Mucosa of rectum (tissue), 2 donors: ENCODE measurements at regions not wholly inside any gene's neighbourhood (a gene's known extent, or its start where the extent isn't known, plus 50 kb on each side); places are given as distances from the start of the nearest gene placed in this dataset.

Source experiments
- H3K27ac ChIP-seq, 2 donors: one replicate each; pipeline ENCODE4 v1.7.0; 2013; ENCODE audit warnings: inconsistent platforms in 2 of 2, low read depth in 2 of 2, low read length in 2 of 2
- H3K27me3 ChIP-seq, 2 donors: one replicate each; pipeline ENCODE4 v1.7.0; 2013; ENCODE audit warnings: low read length in 2 of 2; ENCODE audit not compliant: control insufficient read depth in 2 of 2, insufficient read depth in 2 of 2
- H3K36me3 ChIP-seq, 2 donors: one replicate each; pipeline ENCODE4 v1.7.0; 2013; ENCODE audit warnings: low read length in 2 of 2; ENCODE audit not compliant: control insufficient read depth in 2 of 2, insufficient read depth in 2 of 2
- H3K4me1 ChIP-seq, 2 donors: one replicate each; pipeline ENCODE4 v1.7.0; 2013; ENCODE audit warnings: low read length in 2 of 2, mild to moderate bottlenecking in 1 of 2; ENCODE audit not compliant: control insufficient read depth in 2 of 2, insufficient read depth in 2 of 2
- H3K4me3 ChIP-seq, 2 donors: one replicate each; pipeline ENCODE4 v1.7.0; 2013; ENCODE audit warnings: low read length in 2 of 2
- H3K9ac ChIP-seq, 2 donors: one replicate each; pipeline ENCODE4 v1.7.0; 2013; ENCODE audit warnings: low read length in 2 of 2, low read depth in 1 of 2, mild to moderate bottlenecking in 1 of 2
- H3K9me3 ChIP-seq, 2 donors: one replicate each; pipeline ENCODE4 v1.7.0; 2013; ENCODE audit warnings: low read length in 2 of 2; ENCODE audit not compliant: control insufficient read depth in 2 of 2
- donor health status: healthy.
- donor health status: Normal muscosa, but diverticular disease.

GRCh38 chr21:28086861-28087581 is 905.7 kb downstream of the LTN1 start:
- no peaks in the 10 kb centered on the region for H3K36me3 ChIP-seq
- H3K27ac ChIP-seq: no peak overlapping the region
- no peaks in the 10 kb centered on the region for H3K4me1 ChIP-seq
- H3K27me3 ChIP-seq: no peaks in the 10 kb centered on the region
- no peaks in the 10 kb centered on the region for H3K9me3 ChIP-seq
- no peak overlapping the region for H3K9ac ChIP-seq
- no peak overlapping the region for H3K4me3 ChIP-seq

GRCh38 chr21:28084951-28085350 is 907.7 kb downstream of the LTN1 start:
- H3K27ac ChIP-seq: no peak overlapping the region
- no peak overlapping the region for H3K9ac ChIP-seq
- H3K36me3 ChIP-seq: no peaks in the 10 kb centered on the region
- no peaks in the 10 kb centered on the region for H3K4me1 ChIP-seq
- no peaks in the 10 kb centered on the region for H3K27me3 ChIP-seq
- H3K9me3 ChIP-seq: no peaks in the 10 kb centered on the region
- no peak overlapping the region for H3K4me3 ChIP-seq

DNA sequence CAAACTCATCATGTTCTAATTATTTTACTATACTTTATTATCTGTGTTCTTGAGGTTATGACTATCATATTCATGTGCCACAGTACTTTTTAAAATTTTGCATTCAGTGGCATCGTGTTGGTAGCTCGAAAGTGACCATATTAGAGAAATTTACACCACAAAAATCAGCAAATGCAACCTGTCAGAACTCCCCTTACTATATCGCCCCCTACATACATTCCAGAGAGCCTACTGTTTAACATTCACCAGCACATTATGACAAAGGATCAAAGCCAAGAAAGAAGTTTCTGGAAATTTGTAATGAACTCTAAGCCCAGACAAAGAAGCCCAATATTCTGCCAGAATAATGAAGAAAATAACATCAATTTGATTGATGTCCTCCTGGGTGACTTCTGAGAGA is 909.3 kb downstream of the LTN1 start:
- Histone ChIP-seq H3K4me1 (no peaks in the 10 kb centered on the region), H3K4me3 (no peak overlapping the region), H3K9me3 (no peaks in the 10 kb centered on the region), H3K9ac (no peak overlapping the region), H3K36me3 (no peaks in the 10 kb centered on the region), H3K27me3 (no peaks in the 10 kb centered on the region), H3K27ac (no peak overlapping the region)

- Histone ChIP-seq H3K27ac (no peak overlapping the region), H3K4me3 (no peak overlapping the region)
These were observed 914.6 kb downstream of the LTN1 start for GRCh38 chr21:28078126-28078525.

DNA sequence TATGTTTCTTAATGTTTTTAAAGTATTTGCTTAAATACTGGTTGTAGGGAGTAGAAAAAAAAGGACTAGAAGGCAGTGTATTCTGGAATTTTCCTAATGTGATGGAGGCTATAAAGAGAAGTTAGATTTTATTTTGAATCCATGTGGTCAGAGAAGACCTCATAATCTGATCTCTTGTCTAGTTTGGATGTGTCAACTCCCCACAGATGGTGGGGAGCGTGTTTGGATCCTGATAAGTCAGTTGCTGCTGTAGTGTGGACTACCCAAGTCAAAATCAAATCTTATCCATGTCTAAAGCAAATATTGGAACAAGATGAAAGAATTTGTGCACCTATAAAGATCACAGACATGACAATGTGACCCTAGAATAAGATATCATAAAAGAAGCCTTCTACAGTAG is 918.0 kb downstream of the LTN1 start:
- no peaks in the 10 kb centered on the region for H3K36me3 ChIP-seq
- no peaks in the 10 kb centered on the region for H3K9me3 ChIP-seq
- H3K27ac ChIP-seq: no peak overlapping the region
- no peak overlapping the region for H3K4me3 ChIP-seq
- no peaks in the 10 kb centered on the region for H3K27me3 ChIP-seq
- no peak overlapping the region for H3K9ac ChIP-seq
- H3K4me1 ChIP-seq: no peaks in the 10 kb centered on the region

More at GRCh38 chr21:28078126-28078525, 914.6 kb downstream of the LTN1 start:
- H3K27me3 ChIP-seq: no peaks in the 10 kb centered on the region
- no peaks in the 10 kb centered on the region for H3K9me3 ChIP-seq
- H3K36me3 ChIP-seq: no peaks in the 10 kb centered on the region
- no peak overlapping the region for H3K9ac ChIP-seq
- no peaks in the 10 kb centered on the region for H3K4me1 ChIP-seq

GRCh38 chr21:28072601-28073000 is 920.1 kb downstream of the LTN1 start:
- Histone ChIP-seq H3K27me3 (no peaks in the 10 kb centered on the region), H3K4me3 (no peak overlapping the region), H3K9ac (no peak overlapping the region), H3K9me3 (no peaks in the 10 kb centered on the region), H3K27ac (no peak overlapping the region), H3K36me3 (no peaks in the 10 kb centered on the region), H3K4me1 (no peaks in the 10 kb centered on the region)

DNA sequence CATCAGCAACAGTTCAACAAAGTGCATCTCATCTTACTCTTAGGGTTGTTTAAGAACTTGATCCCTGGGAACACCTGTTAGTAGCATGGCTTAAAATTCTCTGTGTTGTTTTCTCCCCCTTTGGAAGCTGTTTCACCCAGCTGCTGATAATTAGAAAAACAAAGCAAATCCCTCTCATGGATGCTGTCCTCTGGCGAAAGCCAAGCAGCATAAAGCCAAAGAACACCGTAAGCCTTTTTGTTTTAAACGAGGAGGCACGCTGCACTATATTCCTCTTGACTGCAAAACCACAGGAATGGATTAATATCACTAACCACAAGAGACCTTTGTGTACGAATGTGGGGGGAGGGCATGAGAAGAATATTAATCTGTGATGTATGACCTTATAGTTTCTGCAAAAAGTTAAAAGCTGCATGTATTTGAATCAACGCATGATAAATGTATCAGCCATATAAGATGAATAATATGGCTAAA is 923.2 kb downstream of the LTN1 start:
- H3K36me3 ChIP-seq: no peaks in the 10 kb centered on the region
- no peak overlapping the region for H3K27ac ChIP-seq
- H3K4me1 ChIP-seq: no peaks in the 10 kb centered on the region
- no peaks in the 10 kb centered on the region for H3K9me3 ChIP-seq
- H3K27me3 ChIP-seq: no peaks in the 10 kb centered on the region
- no peak overlapping the region for H3K9ac ChIP-seq
- H3K4me3 ChIP-seq: no peak overlapping the region

DNA sequence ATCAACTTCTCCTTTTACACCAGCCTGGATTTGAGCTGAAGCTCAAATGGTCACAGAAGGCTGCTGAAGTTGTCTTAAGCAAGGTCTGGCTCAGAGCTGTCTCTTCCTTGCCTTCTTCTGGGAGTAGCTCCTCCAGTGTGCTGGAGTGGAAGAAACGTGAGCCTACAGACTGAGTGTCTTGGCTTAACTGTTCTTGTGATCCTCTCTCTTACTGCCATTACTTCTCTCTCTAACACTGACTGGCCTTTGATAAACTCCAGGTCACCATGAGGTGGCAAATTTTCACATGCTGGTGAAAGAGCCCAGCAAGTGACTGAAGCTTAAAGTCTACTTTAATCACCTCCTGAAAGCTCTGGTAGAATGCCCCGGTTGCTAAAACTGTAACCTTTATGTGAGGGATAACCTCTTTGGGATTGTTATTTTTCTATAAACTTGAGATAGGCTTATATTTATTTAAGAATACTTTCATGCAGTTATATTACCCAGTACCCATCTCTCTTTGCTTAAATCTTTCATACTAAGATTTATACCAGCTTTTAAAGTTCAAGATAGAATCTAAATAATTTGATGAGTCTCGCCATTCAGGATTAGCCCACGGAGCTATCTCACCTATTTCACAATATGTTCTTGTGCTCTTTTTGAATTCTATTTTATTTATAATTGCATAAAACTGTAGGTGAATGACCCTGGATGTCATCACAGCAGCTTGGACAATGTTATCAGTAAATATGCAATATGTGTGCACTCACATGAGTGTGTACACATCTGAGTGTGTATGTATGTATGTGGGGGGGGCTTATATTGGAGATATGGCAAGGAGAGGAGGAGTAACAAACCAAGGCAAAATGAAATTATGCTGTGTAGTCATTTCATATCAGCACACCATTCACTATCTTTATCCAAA is 924.0 kb downstream of the LTN1 start:
- Histone ChIP-seq H3K27me3 (no peaks in the 10 kb centered on the region), H3K9me3 (no peaks in the 10 kb centered on the region)

DNA sequence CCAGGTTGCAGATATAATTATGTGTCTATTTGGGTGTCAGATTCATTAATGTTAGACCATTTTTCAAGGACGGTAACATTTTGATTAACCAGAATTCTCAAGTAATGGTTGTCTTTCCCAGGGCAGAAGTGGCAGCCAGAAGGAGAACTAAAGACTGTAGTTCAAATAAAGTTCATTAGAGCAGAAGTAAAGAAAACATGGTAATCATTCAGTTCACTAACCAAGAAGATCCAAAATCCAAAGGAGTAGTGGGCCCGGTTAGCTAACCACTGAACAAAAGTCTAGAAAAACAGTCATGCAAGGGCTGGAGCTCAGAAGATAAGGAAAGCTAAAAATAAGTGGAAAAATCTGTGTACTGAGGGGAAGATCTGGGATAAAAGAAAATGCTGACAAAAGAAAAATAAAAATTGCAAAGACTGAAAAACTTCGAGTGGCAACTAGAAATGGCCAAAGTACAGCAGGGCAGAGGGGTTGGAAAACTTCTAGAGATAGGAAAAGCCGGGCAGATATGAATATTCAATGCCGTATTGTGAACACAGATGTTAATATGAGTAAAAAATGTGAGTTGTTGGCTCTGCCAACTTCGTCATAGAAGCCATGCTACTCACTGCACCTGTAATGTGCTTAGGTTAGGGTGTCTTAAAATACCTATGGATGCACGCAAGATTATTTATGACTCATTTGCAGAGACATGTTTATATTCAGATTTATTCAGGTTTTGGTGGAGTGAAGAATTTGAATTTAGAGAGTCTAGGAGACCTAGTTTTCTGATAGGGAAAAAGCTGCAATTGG is 925.9 kb downstream of the LTN1 start:
- no peaks in the 10 kb centered on the region for H3K4me1 ChIP-seq
- no peak overlapping the region for H3K4me3 ChIP-seq
- no peak overlapping the region for H3K27ac ChIP-seq
- H3K36me3 ChIP-seq: no peaks in the 10 kb centered on the region
- no peak overlapping the region for H3K9ac ChIP-seq
- no peaks in the 10 kb centered on the region for H3K27me3 ChIP-seq
- H3K9me3 ChIP-seq: no peaks in the 10 kb centered on the region

More for the DNA sequence above, 924.0 kb downstream of the LTN1 start:
- H3K36me3 ChIP-seq: no peaks in the 10 kb centered on the region
- no peak overlapping the region for H3K4me3 ChIP-seq
- H3K4me1 ChIP-seq: no peaks in the 10 kb centered on the region
- no peak overlapping the region for H3K27ac ChIP-seq
- H3K9ac ChIP-seq: no peak overlapping the region

GRCh38 chr21:28066076-28066475 is 926.6 kb downstream of the LTN1 start:
- no peaks in the 10 kb centered on the region for H3K9me3 ChIP-seq
- no peaks in the 10 kb centered on the region for H3K27me3 ChIP-seq
- H3K9ac ChIP-seq: no peak overlapping the region
- no peak overlapping the region for H3K4me3 ChIP-seq
- H3K4me1 ChIP-seq: no peaks in the 10 kb centered on the region
- H3K36me3 ChIP-seq: no peaks in the 10 kb centered on the region
- H3K27ac ChIP-seq: no peak overlapping the region
